NCI-H1092 treated with DMSO at 0.1 percent for 48 hours (cell line): ENCODE measurements at regions not wholly inside any gene's neighbourhood (a gene's known extent, or its start where the extent isn't known, plus 50 kb on each side); places are given as distances from the start of the nearest gene placed in this dataset.

Source experiments
- DNase-seq: peaks from one replicate; lab custom pipeline; 2025; lab: John Stamatoyannopoulos, UW

DNA sequence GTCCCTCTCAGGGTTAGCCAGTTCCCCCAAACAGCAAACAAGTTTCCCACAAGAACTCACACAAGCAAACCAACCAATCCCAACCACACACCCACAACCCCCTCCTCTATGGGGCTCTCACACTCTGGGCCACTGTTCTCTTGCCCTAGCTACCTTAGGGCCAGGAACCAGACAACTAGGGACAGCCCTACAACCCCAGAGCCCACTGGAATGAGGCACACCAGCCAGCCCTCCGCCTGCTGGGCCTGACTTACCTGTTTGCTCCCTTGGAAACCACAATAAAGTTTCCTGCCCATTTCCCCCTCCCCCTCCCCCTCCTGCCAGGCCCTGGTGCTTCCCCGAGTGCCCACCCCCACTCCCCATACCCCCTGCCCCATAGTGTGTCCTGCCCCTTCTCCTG is 132.6 kb downstream of the WDR11 start:
- no peak for DNase-seq

DNA sequence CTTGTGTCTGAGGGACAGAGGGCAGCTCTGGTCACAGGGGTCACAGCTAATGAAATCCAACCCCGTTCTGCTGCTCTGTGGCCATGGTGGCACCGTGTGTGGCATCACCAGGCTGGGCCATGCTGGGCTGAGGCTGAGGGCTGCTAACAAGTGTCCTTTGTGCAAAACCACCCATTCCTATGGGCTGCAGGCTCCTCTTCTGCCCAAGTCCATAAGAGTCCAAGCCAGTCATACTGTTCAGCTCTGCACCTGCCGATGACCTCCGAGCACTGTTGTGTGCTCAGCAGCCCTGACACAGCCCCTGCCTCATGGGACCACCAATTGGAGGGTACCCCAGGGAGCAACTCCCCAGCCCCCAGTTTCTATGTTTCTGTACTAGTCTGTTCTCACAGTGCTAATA is 133.1 kb downstream of the WDR11 start:
- no peak for DNase-seq

DNA sequence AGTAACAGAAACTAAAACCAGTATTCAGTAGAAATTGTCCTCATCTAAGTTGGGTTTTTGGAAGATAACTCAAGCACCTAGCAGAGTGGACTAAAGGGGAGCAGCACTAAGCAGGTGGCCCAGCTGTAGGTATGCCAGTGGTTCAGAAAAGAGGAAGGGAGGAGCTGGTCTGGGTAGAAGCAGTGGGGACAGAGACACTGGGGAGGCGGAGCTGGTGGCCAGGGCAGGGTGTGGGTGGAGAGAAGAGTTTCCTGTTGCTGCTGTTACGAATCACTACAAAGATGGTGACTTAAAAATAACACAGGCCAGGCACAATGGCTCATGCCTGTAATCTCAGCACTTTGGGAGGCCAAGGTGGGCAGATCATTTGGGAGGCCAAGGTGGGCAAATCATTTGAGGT is 136.2 kb downstream of the WDR11 start:
- DNase-seq = no peak

DNA sequence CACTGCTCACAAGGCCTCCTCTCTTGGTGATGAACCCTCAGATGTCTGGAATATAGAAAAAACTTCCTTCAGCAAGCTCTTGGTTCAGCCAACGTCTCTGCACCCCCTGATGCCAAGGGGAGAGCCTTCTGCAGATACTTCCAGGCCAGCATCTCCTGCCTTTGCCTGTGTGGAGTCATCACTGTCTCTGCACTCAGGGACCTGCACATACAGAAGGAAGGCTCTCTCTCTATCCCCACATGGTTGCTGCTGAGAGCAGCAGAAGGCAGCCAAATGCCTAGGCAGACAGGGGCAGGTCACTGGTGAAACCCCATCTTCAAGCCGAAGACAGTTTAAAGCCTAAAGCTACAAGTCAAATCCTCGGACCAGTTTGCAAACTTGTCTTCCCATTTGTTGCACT is 137.6 kb downstream of the WDR11 start:
- no peak for DNase-seq

DNA sequence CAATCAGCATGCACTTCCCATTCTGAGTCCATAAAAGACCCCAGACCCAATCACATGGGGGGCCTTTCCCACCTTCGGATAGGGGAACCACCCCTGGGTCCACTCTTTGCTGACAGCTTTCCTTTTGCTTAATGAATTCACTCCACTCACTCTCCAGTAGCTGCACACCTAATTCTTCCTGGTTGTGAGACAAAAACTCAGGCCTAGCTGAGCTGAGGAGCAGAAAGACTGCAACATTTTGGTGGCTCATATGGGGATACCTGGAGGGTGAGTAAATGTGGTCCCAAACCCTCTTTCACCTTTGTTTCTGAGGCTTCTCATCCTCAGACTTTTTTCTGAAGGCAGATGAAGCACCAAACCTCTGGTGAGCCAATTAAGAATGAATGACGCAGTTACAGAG is 138.1 kb downstream of the WDR11 start:
- DNase-seq = no peak

DNA sequence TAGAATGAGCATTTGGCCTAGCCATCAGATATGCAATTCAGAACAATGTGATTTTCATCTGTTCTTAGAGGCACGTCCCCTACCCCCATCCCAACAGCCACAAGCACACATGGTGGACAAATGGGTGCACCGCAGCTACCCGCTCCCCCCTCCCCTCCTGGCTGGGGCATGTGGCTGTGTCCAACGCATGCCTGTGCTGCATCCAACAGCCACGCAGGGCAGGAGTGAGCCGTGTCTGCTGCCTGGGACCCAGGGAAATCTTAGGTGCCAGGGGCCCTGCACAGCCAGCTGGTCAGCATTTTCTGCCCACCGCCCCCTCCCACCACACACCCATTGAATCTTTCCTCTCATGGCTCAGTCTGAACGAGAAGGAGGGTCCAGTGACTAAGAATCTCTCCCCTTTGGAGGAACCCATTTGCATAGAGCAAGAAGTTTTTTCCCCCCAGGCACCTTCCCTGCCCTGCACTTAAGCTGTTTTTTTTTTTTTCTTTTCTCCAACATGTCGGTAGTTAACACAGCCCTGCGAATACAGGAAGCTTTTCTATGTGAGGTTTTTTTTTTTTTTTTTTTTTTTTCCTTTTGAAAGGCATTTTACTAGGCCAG is 138.9 kb downstream of the WDR11 start:
- DNase-seq = no peak

DNA sequence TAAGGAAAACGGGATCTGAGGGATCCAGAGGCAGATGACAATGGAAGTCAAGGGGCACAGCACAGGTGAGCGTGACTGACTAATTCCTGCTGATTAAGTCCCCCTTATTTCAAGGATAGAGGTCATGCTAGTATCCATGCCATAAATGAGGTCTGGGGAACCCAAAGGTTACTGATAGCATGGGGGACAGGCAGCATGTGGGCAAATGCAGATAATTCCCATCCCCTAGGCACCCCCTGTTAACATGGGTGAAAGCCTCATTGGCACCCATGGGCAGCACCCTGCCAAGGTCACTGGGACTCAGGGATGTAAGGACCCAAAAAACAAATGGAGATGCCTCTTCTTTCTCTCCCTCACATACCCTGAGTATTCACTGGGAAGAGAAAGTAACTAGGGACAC is 139.7 kb downstream of the WDR11 start:
- no peak for DNase-seq

DNA sequence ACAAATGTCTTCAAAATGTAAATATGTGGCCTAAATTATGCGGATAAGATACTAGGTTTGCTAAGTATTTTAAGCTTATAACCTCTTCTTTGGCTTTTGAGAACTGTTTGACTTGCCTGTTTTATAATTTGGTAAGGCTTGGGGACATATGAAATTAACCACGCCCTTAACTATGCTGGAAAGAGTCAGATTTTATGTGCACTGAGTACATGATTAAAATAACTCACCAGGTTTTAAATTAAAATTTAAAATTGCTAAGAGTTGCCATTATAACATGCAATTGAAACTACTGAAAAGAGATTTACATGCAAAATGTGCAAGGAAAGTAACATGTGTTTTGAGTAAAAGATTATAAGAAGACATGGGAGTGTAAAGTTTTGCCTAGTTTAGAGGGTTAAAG is 141.9 kb downstream of the WDR11 start:
- no peak for DNase-seq

DNA sequence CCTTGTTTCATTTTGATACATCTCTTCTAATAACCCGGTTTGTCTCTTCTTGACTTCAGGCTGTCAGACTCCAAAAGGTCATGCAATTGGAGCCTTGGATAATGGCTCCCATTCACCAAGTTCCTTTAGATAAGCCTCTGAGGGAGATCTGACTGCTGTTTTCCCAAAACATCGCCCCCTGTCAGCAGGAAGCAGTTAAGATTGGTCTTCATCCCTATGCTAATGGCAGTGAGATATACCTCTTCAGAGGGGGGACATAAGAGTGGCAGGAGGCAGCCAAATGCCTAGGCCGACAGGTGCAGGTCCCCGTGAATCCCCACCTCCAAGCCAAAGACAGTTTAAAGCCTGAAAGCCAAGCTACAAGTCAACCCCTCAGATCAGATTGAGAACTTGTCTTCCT is 144.6 kb downstream of the WDR11 start:
- no peak for DNase-seq

DNA sequence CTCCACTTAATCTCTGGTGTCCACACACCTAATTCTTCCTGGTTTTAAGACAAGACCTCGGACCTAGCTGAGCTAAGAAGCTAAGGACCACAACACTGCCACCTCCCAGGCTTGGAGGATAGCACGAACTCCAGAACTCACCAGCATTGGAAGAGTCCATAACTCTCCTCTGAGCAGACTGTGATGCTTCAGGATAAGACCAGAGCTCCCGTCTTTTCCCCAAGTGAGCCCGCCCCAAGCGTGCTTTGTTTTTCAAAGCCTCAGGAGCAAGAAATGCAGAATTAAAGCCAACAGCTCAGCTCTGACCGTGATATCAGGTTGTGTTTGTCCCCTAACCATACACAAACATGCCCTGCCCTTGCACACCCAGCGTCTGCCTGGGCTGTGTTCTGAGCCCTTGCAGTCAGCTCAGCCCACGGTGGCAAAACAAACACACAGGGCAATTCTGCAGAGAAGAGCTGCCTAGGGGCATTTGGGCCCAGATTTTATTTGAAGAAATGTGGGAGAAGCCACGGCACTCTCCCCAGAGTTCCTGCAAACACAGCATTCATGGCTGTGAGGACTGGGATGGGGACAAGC is 145.4 kb downstream of the WDR11 start:
- DNase-seq = no peak

DNA sequence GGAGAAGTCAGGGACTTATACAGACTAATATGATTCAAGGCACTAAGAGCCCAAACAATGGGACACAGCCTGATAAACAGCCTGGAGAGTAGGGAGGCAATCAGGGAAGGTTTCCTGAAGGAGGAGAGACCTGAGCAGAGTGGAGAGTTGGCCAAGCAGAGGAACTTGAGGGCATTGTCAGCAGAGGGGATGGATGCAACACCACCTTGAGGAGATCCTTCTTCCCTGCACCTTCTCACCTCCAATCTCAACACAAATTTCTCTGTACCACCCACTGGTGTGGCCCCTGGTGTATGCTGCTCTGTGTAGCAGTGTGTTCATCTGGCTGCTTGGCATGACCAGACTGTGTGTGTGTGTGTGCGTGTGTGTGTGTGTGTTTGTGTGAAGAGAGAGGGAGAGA is 146.2 kb downstream of the WDR11 start:
- DNase-seq = no peak

DNA sequence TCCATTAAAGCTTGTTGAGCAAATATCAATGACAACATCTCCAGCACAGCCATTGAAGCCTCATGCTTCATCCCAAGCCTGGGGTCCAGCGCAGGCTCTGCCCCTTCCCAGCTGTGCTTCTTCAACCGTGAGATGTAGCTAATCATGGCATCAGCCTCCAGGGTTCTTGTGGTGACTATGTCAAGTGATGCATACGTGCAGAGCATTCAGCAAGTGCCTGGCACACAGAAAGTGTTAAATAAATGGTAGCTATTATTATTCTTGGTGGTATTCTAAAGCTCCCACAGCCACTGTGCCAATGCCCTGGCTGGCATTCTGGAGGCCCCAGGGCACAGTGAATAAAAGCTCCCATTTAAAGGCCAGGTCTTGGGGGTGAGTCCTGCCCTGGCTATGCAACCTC is 146.6 kb downstream of the WDR11 start:
- DNase-seq = no peak

DNA sequence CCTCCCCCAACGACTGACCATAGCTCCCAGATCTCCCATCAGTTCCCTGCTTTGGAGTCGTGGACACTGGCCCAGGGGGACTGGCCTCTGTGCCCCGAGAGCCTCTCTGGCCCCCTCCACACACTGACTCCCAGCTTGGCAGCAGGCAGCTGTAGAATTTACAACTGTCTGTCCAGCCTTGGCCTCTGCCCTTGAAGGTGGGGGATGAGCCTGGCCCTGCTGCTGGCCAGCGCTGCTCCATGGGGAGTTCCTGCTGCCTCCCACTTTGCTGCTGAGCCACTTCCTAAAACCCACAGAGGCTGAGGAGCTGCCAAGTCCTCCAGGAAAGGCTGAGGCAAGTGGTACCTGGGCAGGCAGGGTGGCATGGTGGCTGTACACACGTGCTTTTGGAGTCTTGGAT is 147.1 kb downstream of the WDR11 start:
- no peak for DNase-seq

DNA sequence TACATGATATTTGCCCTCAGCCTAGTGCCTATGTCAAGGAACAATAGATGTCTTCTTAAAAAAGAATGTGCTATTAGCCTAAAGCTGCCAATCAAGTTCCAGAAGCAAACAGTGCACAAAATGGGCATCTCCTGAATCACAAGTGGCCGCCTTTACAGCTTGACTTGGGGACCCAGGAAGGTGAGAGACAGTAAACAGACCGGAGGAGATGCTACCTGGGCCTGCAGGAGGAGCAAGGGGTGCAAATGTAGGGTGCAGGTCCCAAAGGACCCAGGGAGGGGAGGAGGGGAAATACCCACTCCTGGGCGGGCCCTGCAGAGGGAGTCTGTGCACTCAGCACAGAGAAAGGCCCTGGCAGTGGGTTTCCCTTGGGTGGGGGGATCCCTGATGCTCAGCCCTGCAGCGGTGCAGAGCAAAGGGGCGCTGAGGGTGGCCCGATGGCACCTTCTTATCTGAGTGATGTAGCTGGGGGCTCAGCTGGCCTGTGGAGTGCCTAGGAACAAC is 147.7 kb downstream of the WDR11 start:
- DNase-seq = no peak

DNA sequence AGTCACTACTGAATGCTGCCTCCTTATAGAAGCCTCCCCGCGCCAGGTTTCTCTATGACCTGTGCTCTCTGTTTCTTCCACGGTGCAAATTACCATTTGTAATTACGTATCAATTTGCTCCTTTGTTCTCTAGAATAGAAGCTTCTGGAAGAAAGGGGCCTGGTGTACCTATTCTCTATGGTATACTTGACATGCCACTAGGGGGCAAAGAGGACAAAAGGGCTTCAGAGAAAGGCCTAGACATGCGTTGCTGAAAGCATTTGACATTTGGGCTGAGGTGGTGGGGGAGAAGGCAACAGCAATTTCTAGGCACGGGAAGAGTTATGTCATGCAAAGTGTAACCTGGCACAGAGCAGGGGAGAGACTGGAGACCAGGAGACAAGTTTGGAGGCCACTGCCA is 148.7 kb downstream of the WDR11 start:
- DNase-seq = no peak

DNA sequence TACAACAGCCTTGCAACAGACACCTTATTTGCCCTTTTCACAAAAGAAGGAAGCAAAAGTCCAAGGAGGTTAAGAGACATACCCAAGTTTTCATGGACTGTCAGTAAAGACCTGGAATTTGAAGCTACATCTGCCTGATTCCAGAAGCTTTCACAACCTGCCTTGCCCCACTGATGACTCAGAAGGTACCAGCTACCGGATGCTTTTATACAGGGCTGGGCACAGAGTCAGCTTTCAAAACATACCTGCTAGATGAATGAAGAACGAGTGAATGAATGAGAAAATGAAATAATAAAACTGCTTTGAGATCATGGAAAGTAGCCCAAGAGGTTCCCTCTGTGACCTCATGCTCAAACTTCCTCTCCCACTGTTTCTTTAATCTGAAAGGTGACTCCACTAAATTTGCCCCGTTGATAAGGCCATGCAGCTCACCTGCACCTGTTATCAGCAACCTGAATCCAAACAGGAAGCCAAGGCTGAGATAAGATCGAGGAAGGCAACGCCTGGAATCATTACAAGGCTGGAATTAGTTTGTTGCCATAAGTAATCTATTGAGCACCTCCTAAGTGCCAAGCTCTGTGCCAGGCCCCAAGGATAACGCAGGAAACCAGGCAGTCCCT is 151.5 kb downstream of the WDR11 start:
- no peak for DNase-seq

DNA sequence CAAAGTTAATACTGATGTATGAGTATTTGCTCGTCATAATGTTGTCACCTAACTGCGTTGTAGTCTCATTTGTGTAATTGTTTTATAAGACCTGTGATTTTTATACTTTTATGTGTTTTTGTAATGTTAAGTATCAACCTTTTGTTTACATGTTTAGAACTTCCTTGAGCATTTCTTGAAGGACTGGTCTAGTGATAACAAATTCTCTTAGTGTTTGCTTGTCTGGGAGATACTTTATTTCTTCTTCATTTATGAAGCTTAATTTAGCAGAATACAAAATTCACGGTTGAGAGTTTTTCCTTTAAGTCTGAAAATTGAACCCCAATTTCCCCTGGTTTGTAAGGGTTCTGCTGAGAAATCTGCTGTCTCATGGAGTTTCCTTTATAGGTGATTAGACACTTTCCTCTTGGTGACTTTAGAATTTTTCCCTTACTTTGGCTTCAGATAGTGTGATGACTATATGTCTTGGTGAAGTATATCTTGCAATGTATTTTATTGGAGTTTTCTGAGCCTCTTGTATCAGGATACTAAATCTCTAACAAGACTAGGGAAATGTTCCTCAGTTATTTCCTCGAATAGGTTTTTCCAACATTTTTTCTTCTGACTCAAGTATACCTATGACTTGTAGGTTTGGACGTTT is 154.9 kb downstream of the WDR11 start:
- DNase-seq = no peak

DNA sequence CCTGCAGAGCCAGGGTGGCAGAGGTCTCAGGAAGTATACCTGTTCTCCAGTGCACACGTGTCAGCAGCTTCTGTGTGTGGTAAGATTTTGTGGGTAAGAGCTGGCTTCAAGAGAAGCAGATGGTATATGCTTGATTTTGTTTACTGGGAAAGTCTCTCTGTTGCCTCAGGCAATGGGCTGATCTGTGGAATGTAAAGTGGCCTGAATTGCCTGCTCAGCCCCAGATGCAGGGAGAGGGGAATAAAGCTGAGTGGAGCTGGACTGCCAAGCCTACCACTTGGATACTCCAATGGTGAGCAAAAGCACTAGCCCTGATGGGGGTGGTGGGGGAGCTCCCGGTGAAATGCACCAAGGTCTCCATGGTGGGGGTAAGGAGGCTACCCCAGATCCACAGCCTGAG is 156.1 kb downstream of the WDR11 start:
- no peak for DNase-seq

DNA sequence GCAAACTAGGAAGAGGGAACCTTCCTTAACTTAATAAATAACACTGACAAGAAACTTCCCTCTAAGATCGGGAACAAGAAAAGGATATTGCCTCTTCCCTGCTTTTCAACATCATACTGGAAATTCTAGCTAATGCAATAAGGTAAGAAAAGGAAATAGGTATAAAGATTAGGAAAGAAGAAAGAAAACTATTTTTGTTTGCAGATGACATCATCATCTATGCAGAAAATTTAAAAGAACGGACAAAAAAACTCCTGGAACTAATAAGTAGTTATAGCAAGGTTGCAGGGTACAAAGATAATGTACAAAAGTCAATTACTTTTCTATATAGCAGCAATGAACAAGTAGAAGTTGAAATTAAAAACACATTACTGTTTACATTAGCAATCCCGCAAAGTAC is 164.8 kb downstream of the WDR11 start:
- DNase-seq = no peak

DNA sequence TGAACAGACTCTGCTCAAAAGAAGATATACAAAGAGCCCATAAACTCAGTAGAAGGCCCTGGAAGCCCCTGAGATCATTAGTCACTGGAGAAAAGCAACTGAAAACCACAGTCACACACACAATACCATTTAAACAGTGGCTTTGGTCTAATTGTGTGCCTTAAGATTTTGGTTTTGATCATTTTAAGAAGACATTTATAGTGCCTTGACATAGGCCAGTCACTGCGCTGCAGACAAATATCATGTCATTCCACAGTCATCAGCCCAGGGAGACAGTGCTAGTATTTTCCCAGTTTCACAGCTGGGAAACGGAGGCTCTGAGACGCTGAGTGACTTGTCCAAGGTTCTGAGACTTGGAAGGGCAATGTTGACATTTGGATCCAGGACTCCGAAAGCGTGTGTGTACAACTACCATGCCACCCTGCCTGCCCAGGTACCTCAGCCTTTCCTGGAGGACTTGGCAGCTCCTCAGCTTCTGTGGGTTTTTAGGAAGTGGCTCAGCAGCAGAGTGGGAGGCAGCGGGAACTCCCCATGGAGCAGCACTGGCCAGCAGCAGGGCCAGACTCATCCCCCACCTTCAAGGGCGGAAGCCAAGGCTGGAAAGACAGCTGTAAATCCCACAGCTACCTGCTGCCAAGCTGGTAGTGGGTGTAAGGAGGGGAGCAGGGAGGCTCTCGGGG is 173.9 kb downstream of the WDR11 start:
- no peak for DNase-seq

DNA sequence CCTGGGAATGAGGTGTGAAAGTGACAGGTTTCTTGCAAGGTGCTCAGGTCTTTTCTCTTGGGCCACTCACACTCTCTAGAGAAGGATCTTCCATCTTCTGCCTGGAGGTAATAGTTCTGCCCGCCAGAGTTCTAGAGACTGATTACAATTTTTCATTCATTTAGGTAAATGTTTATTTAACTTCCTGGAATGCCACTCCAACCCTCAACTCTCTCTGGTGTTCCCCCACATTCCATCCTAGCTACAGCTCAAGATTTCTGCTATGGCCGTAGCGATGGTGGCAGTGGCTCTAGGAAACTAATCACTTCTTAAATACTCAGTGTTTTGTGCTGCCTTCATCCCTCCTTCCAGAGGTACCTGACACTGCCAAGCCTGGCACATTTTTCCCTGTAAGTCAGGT is 174.6 kb downstream of the WDR11 start:
- no peak for DNase-seq

DNA sequence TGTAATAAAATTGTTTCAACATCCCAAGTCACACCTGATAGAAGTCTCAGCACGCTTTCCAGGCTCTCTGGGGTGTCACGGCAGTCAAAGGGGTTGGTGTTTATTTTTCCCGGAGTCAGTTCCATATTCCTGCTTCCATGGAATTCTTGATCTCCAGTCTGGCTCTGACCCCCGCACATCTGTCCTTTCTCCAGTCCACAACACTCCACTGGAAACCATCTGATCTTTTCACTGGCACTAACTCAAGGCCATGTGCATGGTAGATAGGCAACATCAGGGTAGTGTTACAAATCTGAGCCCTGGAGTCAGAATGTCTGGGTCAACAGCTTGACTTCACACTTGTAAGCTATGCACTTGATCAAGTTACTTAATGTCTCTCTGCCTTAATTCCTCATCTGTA is 176.2 kb downstream of the WDR11 start:
- DNase-seq = no peak

DNA sequence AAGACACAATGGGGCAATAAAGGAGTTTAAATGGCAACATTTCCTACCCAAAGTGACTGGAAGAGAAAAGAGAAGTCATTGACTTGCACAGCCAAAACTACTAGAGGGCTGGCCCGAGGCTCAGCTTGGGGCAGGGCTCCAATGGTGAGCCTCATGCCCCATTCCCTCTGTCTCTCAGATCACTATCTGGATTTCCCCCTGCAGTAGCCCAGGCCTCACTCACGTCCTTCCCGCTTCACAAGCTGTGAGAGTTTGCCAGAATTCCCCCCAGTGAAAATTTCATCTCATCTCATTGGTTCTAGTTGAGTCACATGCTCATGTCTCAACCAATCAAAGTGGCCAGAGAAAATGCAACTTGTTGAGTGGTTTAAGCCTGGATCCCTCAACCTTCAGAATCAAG is 181.3 kb downstream of the WDR11 start:
- no peak for DNase-seq
